Activated T-helper 17 cell treated with anti-CD3 and anti-CD28 coated beads, Interleukin-2, amount 50 U/mL, for 72 hours (primary cell): ENCODE measurements at regions not wholly inside any gene's neighbourhood (a gene's known extent, or its start where the extent isn't known, plus 50 kb on each side); places are given as distances from the start of the nearest gene placed in this dataset.

Experiments used
- ATAC-seq: fragments of 150-1000 bp; cut with Tn5 transposase; replicated peaks from 2 replicates; pipeline ENCODE4 v1.10.0; 2021; ENCODE audit warnings: mild to moderate bottlenecking, moderate library complexity
- H3K27ac Mint-ChIP-seq: one replicate; pipeline ENCODE4 v1.8.0; 2022; ENCODE audit warnings: mixed read lengths
- H3K27me3 Mint-ChIP-seq: one replicate; pipeline ENCODE4 v1.8.0; 2022; ENCODE audit warnings: mixed read lengths
- H3K36me3 Mint-ChIP-seq: one replicate; pipeline ENCODE4 v1.8.0; 2022; ENCODE audit warnings: low read depth, mild to moderate bottlenecking, mixed read lengths
- H3K4me1 Mint-ChIP-seq: one replicate; pipeline ENCODE4 v1.8.0; 2022; ENCODE audit warnings: mixed read lengths
- H3K4me3 Mint-ChIP-seq: one replicate; pipeline ENCODE4 v1.8.0; 2022; ENCODE audit warnings: mild to moderate bottlenecking, mixed read lengths
- H3K9me3 Mint-ChIP-seq: one replicate; pipeline ENCODE4 v1.8.0; 2022; ENCODE audit warnings: mixed read lengths

DNA sequence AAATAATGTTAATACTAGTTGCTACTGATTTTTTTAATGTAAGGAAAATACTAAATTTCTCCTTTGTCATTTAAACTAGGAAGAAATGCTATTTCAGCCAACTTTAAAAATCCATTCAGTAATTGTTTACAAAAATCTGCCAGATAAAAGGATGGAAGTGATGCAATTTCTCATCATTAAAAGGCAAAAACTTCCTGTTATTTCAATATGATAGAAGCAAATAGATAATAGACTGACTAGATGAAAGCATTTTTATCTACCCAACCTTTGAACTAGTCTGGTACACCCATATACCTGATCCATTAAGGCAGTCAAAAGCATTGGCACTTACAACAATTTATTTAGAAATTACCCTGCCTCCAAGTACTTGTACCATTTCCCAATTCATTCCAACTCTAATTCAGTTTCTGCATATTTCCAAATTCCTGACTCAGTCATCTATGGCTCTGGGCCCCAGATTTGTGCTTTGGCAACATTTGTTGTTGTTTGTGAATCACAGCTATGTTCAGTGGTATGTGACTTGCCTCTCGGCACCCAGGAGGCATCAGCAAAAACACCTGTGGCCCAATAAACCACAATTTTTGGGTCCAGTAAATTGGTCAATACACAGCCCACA lies 482.6 kb upstream of the SEMA3A start:
- H3K4me1 Mint-ChIP-seq: no peaks in the 10 kb centered on the region
- H3K27me3 Mint-ChIP-seq: no peaks in the 10 kb centered on the region
- no peak overlapping the region for H3K4me3 Mint-ChIP-seq

GRCh38 chr7:84675633-84676034 lies 481.0 kb upstream of the SEMA3A start:
- Mint-ChIP-seq H3K36me3 (no peaks in the 10 kb centered on the region), H3K9me3 (no peaks in the 10 kb centered on the region), H3K4me3 (no peak overlapping the region), H3K27me3 (no peaks in the 10 kb centered on the region), H3K27ac (no peak overlapping the region), H3K4me1 (no peaks in the 10 kb centered on the region)
- no peak for ATAC-seq

More for the DNA sequence above, 482.6 kb upstream of the SEMA3A start:
- Mint-ChIP-seq H3K36me3 (no peaks in the 10 kb centered on the region), H3K9me3 (no peaks in the 10 kb centered on the region), H3K27ac (no peak overlapping the region)
- ATAC-seq: no peak

DNA sequence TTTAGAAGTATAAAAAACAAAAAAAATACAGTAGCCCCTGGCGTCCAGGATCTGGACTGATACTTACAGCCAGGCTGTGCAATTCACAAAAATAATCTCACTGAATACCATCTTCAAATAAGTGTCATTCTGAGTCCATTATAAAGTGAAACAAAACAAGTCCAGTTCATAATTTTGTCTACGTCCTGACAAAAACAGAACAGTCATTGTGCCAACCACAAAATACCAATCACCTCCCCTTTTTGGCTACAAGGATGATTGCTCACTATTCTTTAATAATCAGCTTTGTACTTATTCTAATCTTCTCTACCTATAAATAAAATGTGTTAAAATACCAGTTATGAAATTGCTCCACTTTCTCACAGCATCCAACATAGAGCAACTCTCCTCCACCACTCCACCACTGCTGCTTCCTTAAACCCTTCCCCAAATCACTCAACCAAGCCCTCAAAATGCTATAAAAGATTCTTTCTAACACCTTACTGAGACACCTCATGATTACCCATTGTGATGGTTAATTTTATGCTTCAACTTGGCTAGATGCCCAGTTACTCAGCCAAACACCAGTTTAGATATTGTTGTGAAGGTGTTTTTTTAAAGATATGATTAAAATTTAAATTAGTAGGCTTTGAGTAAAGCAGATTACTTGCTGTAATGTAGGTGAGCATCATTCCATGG lies 479.8 kb upstream of the SEMA3A start:
- no peaks in the 10 kb centered on the region for H3K36me3 Mint-ChIP-seq
- no peak overlapping the region for H3K4me3 Mint-ChIP-seq
- no peak for ATAC-seq
- H3K9me3 Mint-ChIP-seq: no peaks in the 10 kb centered on the region
- no peaks in the 10 kb centered on the region for H3K4me1 Mint-ChIP-seq
- H3K27ac Mint-ChIP-seq: no peak overlapping the region
- H3K27me3 Mint-ChIP-seq: no peaks in the 10 kb centered on the region

- Mint-ChIP-seq H3K4me3 (no peak overlapping the region), H3K36me3 (no peaks in the 10 kb centered on the region), H3K27me3 (no peaks in the 10 kb centered on the region), H3K27ac (no peak overlapping the region), H3K4me1 (no peaks in the 10 kb centered on the region), H3K9me3 (no peaks in the 10 kb centered on the region)
- ATAC-seq: no peak
These were observed 474.7 kb upstream of the SEMA3A start for GRCh38 chr7:84669177-84669732.

DNA sequence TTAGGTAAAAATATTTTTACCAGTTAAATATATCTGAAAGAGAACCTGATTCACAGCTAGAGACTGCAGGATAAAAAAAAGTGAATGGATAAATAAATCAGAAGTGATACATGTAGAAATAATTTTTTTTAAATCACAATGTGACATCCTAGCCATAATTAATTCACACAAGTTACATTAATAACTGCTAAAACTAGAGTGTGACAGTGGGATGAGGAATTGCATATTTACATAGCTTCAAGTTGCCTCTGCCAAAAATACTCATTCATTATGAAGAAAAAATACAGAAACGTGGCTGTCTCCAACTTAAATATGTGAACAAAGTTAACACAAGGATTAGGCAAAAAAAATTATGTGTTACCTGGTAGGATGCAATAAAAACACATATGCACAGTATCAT lies 473.5 kb upstream of the SEMA3A start:
- ATAC-seq: no peak
- Mint-ChIP-seq H3K27ac (no peak overlapping the region), H3K9me3 (no peaks in the 10 kb centered on the region)

GRCh38 chr7:84666651-84667050 lies 472.1 kb upstream of the SEMA3A start:
- Mint-ChIP-seq H3K4me3 (no peak overlapping the region), H3K4me1 (no peaks in the 10 kb centered on the region), H3K27me3 (no peaks in the 10 kb centered on the region), H3K36me3 (no peaks in the 10 kb centered on the region), H3K9me3 (no peaks in the 10 kb centered on the region), H3K27ac (no peak overlapping the region)
- no peak for ATAC-seq

More for the DNA sequence above, 473.5 kb upstream of the SEMA3A start:
- no peak overlapping the region for H3K4me3 Mint-ChIP-seq
- no peaks in the 10 kb centered on the region for H3K4me1 Mint-ChIP-seq
- no peaks in the 10 kb centered on the region for H3K27me3 Mint-ChIP-seq
- no peaks in the 10 kb centered on the region for H3K36me3 Mint-ChIP-seq

GRCh38 chr7:84665339-84665738 lies 470.8 kb upstream of the SEMA3A start:
- Mint-ChIP-seq H3K36me3 (no peaks in the 10 kb centered on the region), H3K27me3 (no peaks in the 10 kb centered on the region), H3K4me3 (no peak overlapping the region), H3K9me3 (no peaks in the 10 kb centered on the region), H3K27ac (no peak overlapping the region), H3K4me1 (no peaks in the 10 kb centered on the region)
- ATAC-seq: no peak

DNA sequence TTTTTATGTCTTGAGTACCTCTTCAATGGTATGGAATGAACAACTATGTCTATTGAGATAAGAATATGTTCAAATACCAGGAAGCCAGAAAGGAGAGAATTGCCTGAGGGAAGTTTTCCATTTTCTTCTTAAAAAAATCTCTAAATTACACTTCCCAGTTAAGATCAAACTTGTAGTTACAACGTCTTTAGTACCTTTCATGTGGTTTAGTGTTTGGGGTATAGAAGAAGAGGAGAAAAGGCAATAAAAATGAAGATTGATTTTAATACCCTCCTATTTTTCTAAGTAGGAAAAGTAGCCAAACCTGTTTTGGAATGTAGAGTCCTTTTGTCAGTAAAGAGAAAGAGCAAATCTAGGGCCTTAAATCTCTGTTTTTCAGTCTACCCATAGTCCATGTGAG lies 470.0 kb upstream of the SEMA3A start:
- no peak overlapping the region for H3K4me3 Mint-ChIP-seq
- no peaks in the 10 kb centered on the region for H3K9me3 Mint-ChIP-seq
- H3K4me1 Mint-ChIP-seq: no peaks in the 10 kb centered on the region
- H3K36me3 Mint-ChIP-seq: no peaks in the 10 kb centered on the region
- no peak for ATAC-seq
- no peaks in the 10 kb centered on the region for H3K27me3 Mint-ChIP-seq
- H3K27ac Mint-ChIP-seq: no peak overlapping the region

DNA sequence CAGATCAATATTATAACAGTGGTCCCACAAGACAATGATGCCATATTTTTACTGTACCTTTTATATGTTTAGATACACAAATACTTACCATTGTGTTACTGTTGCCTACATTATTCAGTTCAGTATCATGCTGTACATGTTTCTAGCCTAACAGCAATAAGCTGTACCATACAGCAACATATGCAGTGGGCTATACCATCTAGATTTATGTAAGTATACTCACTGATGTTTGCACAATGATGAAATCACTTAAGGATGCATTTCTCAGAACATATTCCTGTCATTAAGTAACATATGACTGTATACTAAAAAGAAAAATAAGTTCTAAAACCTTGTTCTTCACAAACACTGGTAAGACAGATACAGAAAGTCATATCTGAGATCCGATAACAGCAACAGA lies 468.6 kb upstream of the SEMA3A start:
- Mint-ChIP-seq H3K4me3 (no peak overlapping the region), H3K27me3 (no peaks in the 10 kb centered on the region), H3K27ac (no peak overlapping the region), H3K9me3 (no peaks in the 10 kb centered on the region), H3K4me1 (no peaks in the 10 kb centered on the region), H3K36me3 (no peaks in the 10 kb centered on the region)
- no peak for ATAC-seq

DNA sequence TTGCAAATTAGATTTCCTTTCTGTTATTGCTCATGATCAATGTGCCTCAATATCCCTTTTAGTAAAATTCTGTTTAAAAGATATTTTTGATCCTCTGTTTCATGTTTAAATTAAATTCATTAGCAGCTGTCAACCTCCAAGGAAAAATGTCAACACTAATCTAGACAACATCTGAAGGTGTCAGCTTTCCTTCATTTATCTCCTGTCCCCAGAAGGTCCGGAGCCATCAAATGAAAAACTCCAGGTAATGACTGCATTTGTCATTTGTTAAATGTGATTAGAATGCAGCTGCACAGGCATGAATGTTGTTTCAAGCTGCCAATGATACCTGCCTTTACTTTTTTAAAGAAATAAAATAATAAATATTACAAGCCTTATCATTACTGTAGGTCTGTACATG lies 463.7 kb upstream of the SEMA3A start:
- Mint-ChIP-seq H3K27ac (no peak overlapping the region), H3K36me3 (no peaks in the 10 kb centered on the region), H3K27me3 (no peaks in the 10 kb centered on the region), H3K4me3 (no peak overlapping the region), H3K9me3 (no peaks in the 10 kb centered on the region), H3K4me1 (no peaks in the 10 kb centered on the region)
- ATAC-seq: no peak

GRCh38 chr7:84654273-84654672 lies 459.7 kb upstream of the SEMA3A start:
- Mint-ChIP-seq H3K36me3 (no peaks in the 10 kb centered on the region), H3K27ac (no peak overlapping the region), H3K9me3 (no peaks in the 10 kb centered on the region), H3K4me1 (no peaks in the 10 kb centered on the region), H3K27me3 (no peaks in the 10 kb centered on the region), H3K4me3 (no peak overlapping the region)
- no peak for ATAC-seq

DNA sequence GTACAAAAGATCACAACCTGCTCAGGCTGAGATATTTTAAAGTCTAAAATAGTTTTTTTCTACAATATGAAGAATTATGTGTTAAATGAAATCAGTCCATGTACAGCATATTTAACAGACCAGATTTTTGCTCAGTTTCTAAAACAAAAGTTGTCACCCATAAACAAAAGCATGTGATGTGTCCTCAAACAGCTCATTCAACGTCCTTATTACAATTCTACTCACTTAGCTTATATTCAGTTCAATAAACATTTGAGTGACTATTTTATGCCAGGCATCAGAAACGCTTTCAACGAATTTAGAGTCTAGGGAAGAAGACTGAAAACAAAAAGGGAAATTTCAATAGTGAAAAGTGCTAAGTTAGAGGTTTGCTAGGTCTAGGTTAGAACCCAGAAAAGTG lies 457.3 kb upstream of the SEMA3A start:
- no peak overlapping the region for H3K4me3 Mint-ChIP-seq
- H3K36me3 Mint-ChIP-seq: no peaks in the 10 kb centered on the region
- ATAC-seq: no peak
- no peaks in the 10 kb centered on the region for H3K27me3 Mint-ChIP-seq
- H3K4me1 Mint-ChIP-seq: no peaks in the 10 kb centered on the region
- no peak overlapping the region for H3K27ac Mint-ChIP-seq
- peaks cover 7% of the 10 kb centered on the region for H3K9me3 Mint-ChIP-seq

- H3K27ac Mint-ChIP-seq: no peak overlapping the region
- H3K27me3 Mint-ChIP-seq: no peaks in the 10 kb centered on the region
- ATAC-seq: no peak
- no peaks in the 10 kb centered on the region for H3K4me1 Mint-ChIP-seq
- peaks cover 7% of the 10 kb centered on the region for H3K9me3 Mint-ChIP-seq
- H3K4me3 Mint-ChIP-seq: no peak overlapping the region
- H3K36me3 Mint-ChIP-seq: no peaks in the 10 kb centered on the region
These were observed 453.5 kb upstream of the SEMA3A start for GRCh38 chr7:84647797-84648757.

DNA sequence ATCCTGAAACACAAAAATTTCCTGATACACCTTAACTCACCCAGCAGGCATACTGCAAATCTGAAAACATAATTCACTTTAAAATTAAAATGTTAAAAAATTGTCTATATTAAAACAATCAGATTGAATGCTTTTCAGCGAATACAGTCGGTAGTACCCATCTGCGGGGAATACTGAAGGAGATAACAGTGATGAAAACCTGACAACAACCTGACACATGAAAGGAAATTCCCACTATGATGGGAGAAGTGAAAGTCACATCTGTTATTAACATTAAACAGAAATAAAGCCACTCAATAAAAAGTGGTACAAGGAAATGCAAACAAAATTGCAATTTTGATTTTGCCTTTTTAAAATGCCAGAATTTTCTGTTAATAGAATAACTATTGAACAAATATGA lies 448.0 kb upstream of the SEMA3A start:
- H3K27ac Mint-ChIP-seq: no peak overlapping the region
- no peaks in the 10 kb centered on the region for H3K36me3 Mint-ChIP-seq
- no peak for ATAC-seq
- no peak overlapping the region for H3K4me3 Mint-ChIP-seq
- no peaks in the 10 kb centered on the region for H3K9me3 Mint-ChIP-seq
- H3K27me3 Mint-ChIP-seq: no peaks in the 10 kb centered on the region
- H3K4me1 Mint-ChIP-seq: no peaks in the 10 kb centered on the region
